GM12872 (cell line): ENCODE measurements at regions not wholly inside any gene's neighbourhood (a gene's known extent, or its start where the extent isn't known, plus 50 kb on each side); places are given as distances from the start of the nearest gene placed in this dataset.

Source experiments
- CTCF ChIP-seq: IDR thresholded peaks from 3 replicates; pipeline ENCODE4 v1.5.1; 2011; ENCODE audit warnings: low read depth, mild to moderate bottlenecking, low read length, moderate library complexity; ENCODE audit not compliant: insufficient read depth

- no peak for TF ChIP-seq CTCF
Observed at GRCh38 chr6:62474793-62475192, 188.8 kb upstream of the KHDRBS2 start.

GRCh38 chr6:62466607-62467006 lies 180.6 kb upstream of the KHDRBS2 start:
- no peak for TF ChIP-seq CTCF

- TF ChIP-seq CTCF = no peak
Observed at GRCh38 chr6:62465206-62465605, 179.2 kb upstream of the KHDRBS2 start.

- no peak for TF ChIP-seq CTCF
Observed at GRCh38 chr6:62452586-62452985, 166.6 kb upstream of the KHDRBS2 start.

- TF ChIP-seq CTCF = no peak
Observed at GRCh38 chr6:62446647-62447316, 160.8 kb upstream of the KHDRBS2 start.

- TF ChIP-seq CTCF = no peak
Observed at GRCh38 chr6:62445521-62445920, 159.5 kb upstream of the KHDRBS2 start.

- no peak for TF ChIP-seq CTCF
Observed at GRCh38 chr6:62441182-62441581, 155.2 kb upstream of the KHDRBS2 start.
